ENCODE measurements at regions not wholly inside any gene's neighbourhood (a gene's known extent, or its start where the extent isn't known, plus 50 kb on each side); places are given as distances from the start of the nearest gene placed in this dataset.

- H3K4me3 ChIP-seq (replicated peaks; ENCODE audit: insufficient read depth, low read length) = no peak overlapping the region
- no peak overlapping the region for H3K27ac ChIP-seq (replicated peaks)
- DNase-seq (ENCODE audit: low read depth in 1 of 2, low spot score in 1 of 2) = no peak
- TF ChIP-seq, protein P1, sequence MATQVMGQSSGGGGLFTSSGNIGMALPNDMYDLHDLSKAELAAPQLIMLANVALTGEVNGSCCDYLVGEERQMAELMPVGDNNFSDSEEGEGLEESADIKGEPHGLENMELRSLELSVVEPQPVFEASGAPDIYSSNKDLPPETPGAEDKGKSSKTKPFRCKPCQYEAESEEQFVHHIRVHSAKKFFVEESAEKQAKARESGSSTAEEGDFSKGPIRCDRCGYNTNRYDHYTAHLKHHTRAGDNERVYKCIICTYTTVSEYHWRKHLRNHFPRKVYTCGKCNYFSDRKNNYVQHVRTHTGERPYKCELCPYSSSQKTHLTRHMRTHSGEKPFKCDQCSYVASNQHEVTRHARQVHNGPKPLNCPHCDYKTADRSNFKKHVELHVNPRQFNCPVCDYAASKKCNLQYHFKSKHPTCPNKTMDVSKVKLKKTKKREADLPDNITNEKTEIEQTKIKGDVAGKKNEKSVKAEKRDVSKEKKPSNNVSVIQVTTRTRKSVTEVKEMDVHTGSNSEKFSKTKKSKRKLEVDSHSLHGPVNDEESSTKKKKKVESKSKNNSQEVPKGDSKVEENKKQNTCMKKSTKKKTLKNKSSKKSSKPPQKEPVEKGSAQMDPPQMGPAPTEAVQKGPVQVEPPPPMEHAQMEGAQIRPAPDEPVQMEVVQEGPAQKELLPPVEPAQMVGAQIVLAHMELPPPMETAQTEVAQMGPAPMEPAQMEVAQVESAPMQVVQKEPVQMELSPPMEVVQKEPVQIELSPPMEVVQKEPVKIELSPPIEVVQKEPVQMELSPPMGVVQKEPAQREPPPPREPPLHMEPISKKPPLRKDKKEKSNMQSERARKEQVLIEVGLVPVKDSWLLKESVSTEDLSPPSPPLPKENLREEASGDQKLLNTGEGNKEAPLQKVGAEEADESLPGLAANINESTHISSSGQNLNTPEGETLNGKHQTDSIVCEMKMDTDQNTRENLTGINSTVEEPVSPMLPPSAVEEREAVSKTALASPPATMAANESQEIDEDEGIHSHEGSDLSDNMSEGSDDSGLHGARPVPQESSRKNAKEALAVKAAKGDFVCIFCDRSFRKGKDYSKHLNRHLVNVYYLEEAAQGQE (IDR thresholded peaks at IDR 0.05; ENCODE audit: insufficient replicate concordance, low read depth) = no peak
- no peak for TF ChIP-seq SPI1 (IDR thresholded peaks at IDR 0.05; ENCODE audit: borderline replicate concordance, low read depth)
- no peak for TF ChIP-seq POLR2AphosphoS5 (IDR thresholded peaks at IDR 0.05; ENCODE audit: low read depth)
- TF ChIP-seq, protein P2, sequence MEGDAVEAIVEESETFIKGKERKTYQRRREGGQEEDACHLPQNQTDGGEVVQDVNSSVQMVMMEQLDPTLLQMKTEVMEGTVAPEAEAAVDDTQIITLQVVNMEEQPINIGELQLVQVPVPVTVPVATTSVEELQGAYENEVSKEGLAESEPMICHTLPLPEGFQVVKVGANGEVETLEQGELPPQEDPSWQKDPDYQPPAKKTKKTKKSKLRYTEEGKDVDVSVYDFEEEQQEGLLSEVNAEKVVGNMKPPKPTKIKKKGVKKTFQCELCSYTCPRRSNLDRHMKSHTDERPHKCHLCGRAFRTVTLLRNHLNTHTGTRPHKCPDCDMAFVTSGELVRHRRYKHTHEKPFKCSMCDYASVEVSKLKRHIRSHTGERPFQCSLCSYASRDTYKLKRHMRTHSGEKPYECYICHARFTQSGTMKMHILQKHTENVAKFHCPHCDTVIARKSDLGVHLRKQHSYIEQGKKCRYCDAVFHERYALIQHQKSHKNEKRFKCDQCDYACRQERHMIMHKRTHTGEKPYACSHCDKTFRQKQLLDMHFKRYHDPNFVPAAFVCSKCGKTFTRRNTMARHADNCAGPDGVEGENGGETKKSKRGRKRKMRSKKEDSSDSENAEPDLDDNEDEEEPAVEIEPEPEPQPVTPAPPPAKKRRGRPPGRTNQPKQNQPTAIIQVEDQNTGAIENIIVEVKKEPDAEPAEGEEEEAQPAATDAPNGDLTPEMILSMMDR (IDR thresholded peaks at IDR 0.05; ENCODE audit: insufficient read depth, low read length) = no peak
- TF ChIP-seq GABPA (IDR thresholded peaks at IDR 0.05; ENCODE audit: low read depth) = no peak
- no peaks in the 10 kb centered on the region for H3K27me3 ChIP-seq (ENCODE audit: insufficient read depth, poor library complexity, severe bottlenecking)
Observed at GRCh38 chr4:53693909-53694308, 102.6 kb upstream of the LNX1 start.

GRCh38 chr4:53693408-53693807 is 102.1 kb upstream of the LNX1 start:
- no peak for DNase-seq (ENCODE audit: low read depth in 1 of 2, low spot score in 1 of 2)
- TF ChIP-seq POLR2AphosphoS5 (IDR thresholded peaks at IDR 0.05; ENCODE audit: low read depth) (no peak), GABPA (IDR thresholded peaks at IDR 0.05; ENCODE audit: low read depth) (no peak), SPI1 (IDR thresholded peaks at IDR 0.05; ENCODE audit: borderline replicate concordance, low read depth) (no peak)
- TF ChIP-seq, protein P2 (IDR thresholded peaks at IDR 0.05; ENCODE audit: insufficient read depth, low read length) = no peak
- TF ChIP-seq, protein P1 (IDR thresholded peaks at IDR 0.05; ENCODE audit: insufficient replicate concordance, low read depth) = no peak
- Histone ChIP-seq H3K27ac (replicated peaks) (no peak overlapping the region), H3K27me3 (ENCODE audit: insufficient read depth, poor library complexity, severe bottlenecking) (no peaks in the 10 kb centered on the region), H3K4me3 (replicated peaks; ENCODE audit: insufficient read depth, low read length) (no peak overlapping the region)

DNA sequence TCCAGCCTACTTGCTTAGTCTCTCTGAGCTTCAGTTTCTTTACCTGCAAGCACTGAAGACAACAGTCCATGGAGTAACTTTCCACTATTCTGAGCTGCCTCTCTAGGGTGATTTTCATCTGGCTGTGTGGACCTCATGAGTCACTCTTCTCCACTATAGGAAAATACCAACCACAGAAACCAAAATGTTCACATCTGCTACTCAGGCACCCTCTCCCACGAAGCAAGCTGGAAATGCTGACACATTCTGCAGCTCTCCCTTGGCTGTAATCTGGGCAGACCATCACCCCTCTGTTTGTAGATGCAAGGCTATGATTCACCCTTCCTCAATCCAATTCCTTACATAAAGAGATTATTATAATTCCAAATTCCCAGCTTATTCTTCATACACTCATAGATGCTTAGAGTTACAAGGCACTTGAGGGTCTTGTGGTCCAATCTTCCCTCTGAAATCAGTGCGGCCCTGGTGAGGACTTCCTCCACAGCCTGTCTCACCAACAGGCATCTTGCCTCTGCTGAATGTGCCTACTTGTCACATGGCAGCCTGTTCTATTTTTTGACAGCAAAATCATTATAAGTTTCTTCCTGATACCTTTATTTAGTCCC is 97.0 kb upstream of the LNX1 start:
- Histone ChIP-seq H3K27me3 (ENCODE audit: insufficient read depth, poor library complexity, severe bottlenecking) (peaks cover 4% of the 10 kb centered on the region), H3K4me3 (replicated peaks; ENCODE audit: insufficient read depth, low read length) (no peak overlapping the region), H3K27ac (replicated peaks) (no peak overlapping the region)
- peak; percentile 33 to 68 for DNase-seq (ENCODE audit: low read depth in 1 of 2, low spot score in 1 of 2)
- TF ChIP-seq, protein P2 (IDR thresholded peaks at IDR 0.05; ENCODE audit: insufficient read depth, low read length) = no peak
- no peak for TF ChIP-seq GABPA (IDR thresholded peaks at IDR 0.05; ENCODE audit: low read depth)
- peak; percentile 71 for TF ChIP-seq POLR2AphosphoS5 (IDR thresholded peaks at IDR 0.05; ENCODE audit: low read depth)

DNA sequence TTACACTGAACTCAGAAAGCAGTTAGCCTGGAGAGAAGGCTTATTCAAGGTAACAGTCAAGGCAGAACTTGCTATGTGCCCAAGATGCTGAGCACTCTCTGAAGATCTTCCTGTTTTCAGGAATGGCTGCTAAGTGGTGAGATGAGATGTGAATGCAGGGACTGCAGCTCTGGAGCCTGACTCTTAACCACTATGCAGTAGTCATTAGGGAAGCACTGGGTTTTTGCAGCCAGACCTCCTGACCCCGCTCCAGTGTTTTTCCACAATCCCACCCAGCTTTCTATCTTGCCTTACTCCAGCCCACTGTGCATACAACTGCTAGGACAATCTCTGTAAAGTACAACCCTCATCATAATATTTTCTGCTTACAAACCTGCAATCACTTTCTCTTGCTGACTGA is 95.2 kb upstream of the LNX1 start:
- H3K4me3 ChIP-seq (replicated peaks; ENCODE audit: insufficient read depth, low read length) = no peak overlapping the region
- peaks cover 4% of the 10 kb centered on the region for H3K27me3 ChIP-seq (ENCODE audit: insufficient read depth, poor library complexity, severe bottlenecking)
- no peak for DNase-seq (ENCODE audit: low read depth in 1 of 2, low spot score in 1 of 2)
- TF ChIP-seq POLR2AphosphoS5 (IDR thresholded peaks at IDR 0.05; ENCODE audit: low read depth) (no peak), GABPA (IDR thresholded peaks at IDR 0.05; ENCODE audit: low read depth) (no peak), SPI1 (IDR thresholded peaks at IDR 0.05; ENCODE audit: borderline replicate concordance, low read depth) (no peak)
- TF ChIP-seq, protein P1 (IDR thresholded peaks at IDR 0.05; ENCODE audit: insufficient replicate concordance, low read depth) = no peak
- TF ChIP-seq, protein P2 (IDR thresholded peaks at IDR 0.05; ENCODE audit: insufficient read depth, low read length) = no peak
- no peak overlapping the region for H3K27ac ChIP-seq (replicated peaks)
